Upper lobe of left lung (tissue), 4 donors: ENCODE measurements at regions not wholly inside any gene's neighbourhood (a gene's known extent, or its start where the extent isn't known, plus 50 kb on each side); places are given as distances from the start of the nearest gene placed in this dataset.

Experiments
- EP300 ChIP-seq, 4 donors: sonication (generic); formaldehyde crosslinking; IDR thresholded peaks; one replicate each; pipeline ENCODE4 v1.5.1; 2017; ENCODE audit warnings: antibody characterized with exemption in 4 of 4, control low read depth in 2 of 4
- POLR2A ChIP-seq, 4 donors: fragments of 450-650 bp; IDR thresholded peaks; one replicate each; pipeline ENCODE4 v1.5.1; 2016 to 2017; ENCODE audit warnings: antibody characterized with exemption in 4 of 4, mild to moderate bottlenecking in 2 of 4
- POLR2AphosphoS5 ChIP-seq, 2 donors: sonication (generic); formaldehyde crosslinking; IDR thresholded peaks; one replicate each; pipeline ENCODE4 v1.5.1; 2017; ENCODE audit warnings: antibody characterized with exemption in 2 of 2
- TF ChIP-seq, protein P1 (sequence below), 6 experiments: fragments of 450-650 bp in 4 of 6; fragments of 200-600 bp in 2 of 6; sonication (generic) in 2 of 6; IDR thresholded peaks; one replicate each; pipeline ENCODE4 v1.5.1; 2016 to 2019; ENCODE audit warnings: antibody characterized with exemption in 6 of 6

DNA sequence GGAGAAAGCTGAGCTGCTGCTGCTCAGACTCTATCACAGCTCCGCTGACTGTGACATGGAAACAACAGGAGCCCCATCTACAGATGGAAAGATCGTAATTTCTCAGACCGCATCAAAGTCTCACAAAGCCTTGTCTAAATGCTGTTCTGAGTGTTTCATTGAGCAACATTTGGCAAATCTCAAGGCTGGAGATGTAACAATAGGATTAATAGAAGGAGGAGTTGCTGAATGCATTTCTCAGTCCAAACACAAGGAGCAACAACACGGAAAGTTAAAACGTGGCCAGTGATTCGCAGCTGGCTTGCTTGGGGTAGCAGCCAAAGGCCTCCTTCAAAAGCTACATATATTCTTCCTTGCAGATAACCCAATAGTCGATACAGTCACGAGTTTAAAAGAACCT is 55.7 kb downstream of the MRPL57 start:
- TF ChIP-seq, protein P1, sequence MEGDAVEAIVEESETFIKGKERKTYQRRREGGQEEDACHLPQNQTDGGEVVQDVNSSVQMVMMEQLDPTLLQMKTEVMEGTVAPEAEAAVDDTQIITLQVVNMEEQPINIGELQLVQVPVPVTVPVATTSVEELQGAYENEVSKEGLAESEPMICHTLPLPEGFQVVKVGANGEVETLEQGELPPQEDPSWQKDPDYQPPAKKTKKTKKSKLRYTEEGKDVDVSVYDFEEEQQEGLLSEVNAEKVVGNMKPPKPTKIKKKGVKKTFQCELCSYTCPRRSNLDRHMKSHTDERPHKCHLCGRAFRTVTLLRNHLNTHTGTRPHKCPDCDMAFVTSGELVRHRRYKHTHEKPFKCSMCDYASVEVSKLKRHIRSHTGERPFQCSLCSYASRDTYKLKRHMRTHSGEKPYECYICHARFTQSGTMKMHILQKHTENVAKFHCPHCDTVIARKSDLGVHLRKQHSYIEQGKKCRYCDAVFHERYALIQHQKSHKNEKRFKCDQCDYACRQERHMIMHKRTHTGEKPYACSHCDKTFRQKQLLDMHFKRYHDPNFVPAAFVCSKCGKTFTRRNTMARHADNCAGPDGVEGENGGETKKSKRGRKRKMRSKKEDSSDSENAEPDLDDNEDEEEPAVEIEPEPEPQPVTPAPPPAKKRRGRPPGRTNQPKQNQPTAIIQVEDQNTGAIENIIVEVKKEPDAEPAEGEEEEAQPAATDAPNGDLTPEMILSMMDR (IDR thresholded peaks at IDR 0.05), result no peak
- TF ChIP-seq POLR2A (IDR thresholded peaks at IDR 0.05), result no peak
- no peak for TF ChIP-seq POLR2AphosphoS5 (IDR thresholded peaks at IDR 0.05)
- TF ChIP-seq EP300 (IDR thresholded peaks at IDR 0.05), result no peak
